ENCODE measurements at regions not wholly inside any gene's neighbourhood (a gene's known extent, or its start where the extent isn't known, plus 50 kb on each side); places are given as distances from the start of the nearest gene placed in this dataset.
A peak's percentile ranks its signal among the peaks of the same experiment; 100 is the strongest.

DNA sequence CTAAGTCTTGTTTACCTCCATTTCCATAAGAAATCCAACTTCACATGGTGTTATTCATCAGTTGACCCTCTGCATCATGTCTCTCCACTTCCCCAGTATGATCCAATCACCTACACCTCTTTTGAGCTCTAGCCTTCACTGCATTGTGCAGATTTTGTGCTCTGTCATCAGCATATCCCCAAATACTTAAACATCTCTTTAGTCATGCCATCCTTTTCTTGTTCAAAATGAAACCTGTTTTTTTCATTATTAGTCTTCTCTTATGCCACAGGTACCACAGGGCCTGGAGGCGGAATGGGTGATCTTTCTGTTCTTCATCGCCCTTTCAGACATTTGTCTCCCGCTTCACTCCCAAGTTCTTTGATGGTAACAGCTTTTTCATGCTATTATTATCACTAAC lies 382.7 kb upstream of the GALNTL6 start:
- DNase-seq (ENCODE audit: low read depth): no peak
- H3K4me3 ChIP-seq (ENCODE audit: low read length): no peak overlapping the region
- TF ChIP-seq, protein P1, sequence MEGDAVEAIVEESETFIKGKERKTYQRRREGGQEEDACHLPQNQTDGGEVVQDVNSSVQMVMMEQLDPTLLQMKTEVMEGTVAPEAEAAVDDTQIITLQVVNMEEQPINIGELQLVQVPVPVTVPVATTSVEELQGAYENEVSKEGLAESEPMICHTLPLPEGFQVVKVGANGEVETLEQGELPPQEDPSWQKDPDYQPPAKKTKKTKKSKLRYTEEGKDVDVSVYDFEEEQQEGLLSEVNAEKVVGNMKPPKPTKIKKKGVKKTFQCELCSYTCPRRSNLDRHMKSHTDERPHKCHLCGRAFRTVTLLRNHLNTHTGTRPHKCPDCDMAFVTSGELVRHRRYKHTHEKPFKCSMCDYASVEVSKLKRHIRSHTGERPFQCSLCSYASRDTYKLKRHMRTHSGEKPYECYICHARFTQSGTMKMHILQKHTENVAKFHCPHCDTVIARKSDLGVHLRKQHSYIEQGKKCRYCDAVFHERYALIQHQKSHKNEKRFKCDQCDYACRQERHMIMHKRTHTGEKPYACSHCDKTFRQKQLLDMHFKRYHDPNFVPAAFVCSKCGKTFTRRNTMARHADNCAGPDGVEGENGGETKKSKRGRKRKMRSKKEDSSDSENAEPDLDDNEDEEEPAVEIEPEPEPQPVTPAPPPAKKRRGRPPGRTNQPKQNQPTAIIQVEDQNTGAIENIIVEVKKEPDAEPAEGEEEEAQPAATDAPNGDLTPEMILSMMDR (conservative IDR thresholded peaks at IDR 0.05; ENCODE audit: low read depth, low read length): no peak

- TF ChIP-seq, protein P1 (conservative IDR thresholded peaks at IDR 0.05; ENCODE audit: low read depth, low read length): no peak
- no peak overlapping the region for H3K4me3 ChIP-seq (ENCODE audit: low read length)
- DNase-seq (ENCODE audit: low read depth): no peak
Measured at GRCh38 chr4:171397175-171397574, 416.0 kb upstream of the GALNTL6 start.

DNA sequence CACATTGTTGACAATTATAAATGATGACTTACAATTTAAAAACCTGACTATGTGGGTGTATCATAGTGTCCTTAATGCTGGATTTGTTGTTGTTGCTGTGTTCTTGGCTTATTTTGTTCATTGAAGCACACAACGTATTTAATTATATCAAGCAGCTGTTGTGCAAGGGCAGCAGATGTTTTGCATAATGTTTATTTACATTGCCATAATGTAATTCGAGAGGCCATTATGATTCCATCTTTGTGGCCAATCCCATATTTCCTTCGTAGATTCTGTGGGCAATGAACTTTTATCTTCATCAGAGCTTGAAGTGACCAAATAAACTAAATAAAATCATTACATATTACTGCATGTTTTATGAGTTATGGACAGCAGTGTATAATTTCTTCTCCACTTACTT lies 422.6 kb upstream of the GALNTL6 start:
- TF ChIP-seq, protein P1 (conservative IDR thresholded peaks at IDR 0.05; ENCODE audit: low read depth, low read length): no peak
- H3K4me3 ChIP-seq (ENCODE audit: low read length): no peak overlapping the region
- no peak for DNase-seq (ENCODE audit: low read depth)

- peak; percentile 16 for DNase-seq (ENCODE audit: low read depth)
- TF ChIP-seq, protein P1 (conservative IDR thresholded peaks at IDR 0.05; ENCODE audit: low read depth, low read length): no peak
Measured at GRCh38 chr4:171378323-171378722, 434.9 kb upstream of the GALNTL6 start.

DNA sequence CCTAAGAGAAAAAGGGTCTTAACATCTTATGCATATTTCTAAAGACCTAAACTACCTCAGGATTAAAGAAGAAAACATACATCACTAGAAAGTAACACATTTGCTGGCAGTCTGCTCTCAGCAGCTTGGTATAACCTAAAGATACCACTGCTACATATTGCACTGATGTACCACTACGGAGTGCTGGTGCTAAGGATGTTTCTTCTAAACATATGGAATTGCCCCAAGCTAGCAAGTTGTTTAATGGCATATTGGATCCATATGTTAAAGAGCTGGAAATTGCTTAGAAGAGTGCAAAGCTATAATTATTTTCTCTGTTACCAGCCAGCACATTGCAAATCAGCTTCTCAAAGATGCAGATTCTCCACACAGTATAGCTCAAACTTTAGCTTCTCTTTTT lies 436.5 kb upstream of the GALNTL6 start:
- TF ChIP-seq, protein P1 (conservative IDR thresholded peaks at IDR 0.05; ENCODE audit: low read depth, low read length): no peak
- DNase-seq (ENCODE audit: low read depth): no peak
- no peak overlapping the region for H3K4me3 ChIP-seq (ENCODE audit: low read length)

More at GRCh38 chr4:171378323-171378722, 434.9 kb upstream of the GALNTL6 start:
- no peak overlapping the region for H3K4me3 ChIP-seq (ENCODE audit: low read length)

GRCh38 chr4:171353535-171353934 lies 459.7 kb upstream of the GALNTL6 start:
- TF ChIP-seq, protein P1 (conservative IDR thresholded peaks at IDR 0.05; ENCODE audit: low read depth, low read length): no peak
- no peak overlapping the region for H3K4me3 ChIP-seq (ENCODE audit: low read length)
- DNase-seq (ENCODE audit: low read depth): no peak

DNA sequence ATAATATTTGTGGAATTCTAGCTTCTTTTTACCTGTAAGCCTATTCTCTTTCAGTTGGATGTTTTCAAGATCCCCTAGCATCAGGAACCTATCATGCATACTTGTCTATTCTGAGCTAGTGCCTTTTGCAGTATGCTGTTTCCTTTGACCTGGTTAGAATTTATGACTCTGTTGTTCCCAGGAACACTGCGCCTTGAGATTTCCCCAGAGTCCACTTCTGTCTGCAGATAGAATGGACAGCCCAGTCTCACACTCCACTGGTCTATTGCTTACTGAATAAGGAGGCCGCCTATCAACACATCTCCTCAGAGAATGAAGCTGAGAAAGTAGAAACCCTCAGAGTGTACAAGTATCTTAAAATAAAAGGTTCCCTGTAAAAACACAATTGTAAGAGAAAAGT lies 465.1 kb upstream of the GALNTL6 start:
- DNase-seq (ENCODE audit: low read depth): no peak
- TF ChIP-seq, protein P1 (conservative IDR thresholded peaks at IDR 0.05; ENCODE audit: low read depth, low read length): no peak
- no peak overlapping the region for H3K4me3 ChIP-seq (ENCODE audit: low read length)

Measured in retinal pigment epithelial cell (primary cell).